HG03175 (cell line): ENCODE measurements at regions not wholly inside any gene's neighbourhood (a gene's known extent, or its start where the extent isn't known, plus 50 kb on each side); places are given as distances from the start of the nearest gene placed in this dataset.
"Not testable (repeated sequence)": the region's sequence is repeated elsewhere in the genome, so short reads cannot be mapped to it uniquely, and the experiment has no call there.

Source experiments
- ATAC-seq: cut with Tn5 transposase; IDR thresholded peaks from one replicate; pipeline ENCODE4 v1.9.1; 2021; ENCODE audit warnings: mild to moderate bottlenecking, moderate library complexity; ENCODE audit not compliant: unreplicated experiment

DNA sequence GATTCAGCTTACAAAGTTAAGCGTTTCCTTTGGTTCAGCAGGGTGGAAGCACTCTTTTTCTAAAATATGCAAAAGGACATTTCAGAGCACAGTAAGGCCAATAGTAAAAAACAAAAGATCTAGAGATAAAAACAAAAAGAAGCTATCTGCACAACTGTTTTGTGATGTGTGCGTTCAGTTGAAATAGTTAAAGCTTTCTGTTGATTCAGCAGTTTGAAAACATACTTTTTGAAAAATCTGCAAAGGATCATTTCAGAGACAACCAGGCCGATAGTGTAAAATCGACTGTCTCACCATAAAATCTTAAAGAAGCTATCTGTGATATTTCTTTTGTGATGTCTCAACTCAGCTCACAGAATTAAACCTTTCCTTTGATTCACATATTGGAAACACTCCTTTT is 300.0 kb upstream of the ALG10B start:
- no peak for ATAC-seq

DNA sequence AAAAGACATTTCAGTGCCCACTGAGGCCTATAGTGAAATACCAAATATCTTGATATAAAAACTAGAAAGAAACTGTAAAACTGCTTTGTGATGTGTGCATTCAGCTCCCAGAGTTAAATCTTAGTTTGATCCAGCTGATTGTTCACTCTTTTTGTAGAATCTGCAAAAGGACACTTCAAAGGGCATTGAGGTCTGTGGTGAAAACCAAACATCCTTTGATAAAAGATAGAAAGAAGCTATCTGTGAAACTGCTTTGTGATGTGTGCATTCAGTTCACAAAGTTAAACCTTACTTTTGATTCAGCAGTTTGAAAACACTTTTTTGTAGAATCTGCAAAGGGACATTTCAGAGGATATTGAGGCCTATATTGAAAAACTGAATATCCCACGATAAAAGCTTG is 290.7 kb upstream of the ALG10B start:
- ATAC-seq, result no peak

GRCh38 chr12:38053113-38053512 is 263.5 kb upstream of the ALG10B start:
- ATAC-seq, result no peak

- no peak for ATAC-seq
These were observed 262.7 kb upstream of the ALG10B start for GRCh38 chr12:38053655-38054464.

GRCh38 chr12:38056701-38057689 is 259.6 kb upstream of the ALG10B start:
- no peak for ATAC-seq

GRCh38 chr12:38099686-38100085 is 216.9 kb upstream of the ALG10B start:
- no peak for ATAC-seq

DNA sequence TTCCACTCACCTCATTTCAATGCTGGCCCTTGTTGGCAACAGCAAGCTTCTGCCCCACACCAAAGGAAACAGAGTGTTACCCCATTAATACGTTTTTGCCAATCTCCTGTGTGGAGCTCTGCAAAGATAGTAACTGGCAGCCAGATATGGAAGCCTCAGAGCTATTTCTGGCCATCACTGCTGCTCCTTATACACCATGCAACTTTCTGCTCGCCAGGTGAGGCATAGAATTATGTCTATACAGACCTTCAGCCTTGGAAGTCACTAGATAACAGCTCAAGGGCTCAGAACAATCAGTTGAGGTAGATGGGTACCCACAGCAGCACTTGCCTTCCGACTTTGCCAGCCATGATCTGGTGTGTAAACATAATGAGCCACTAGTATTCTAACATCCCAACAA is 214.8 kb upstream of the ALG10B start:
- ATAC-seq, result no peak

DNA sequence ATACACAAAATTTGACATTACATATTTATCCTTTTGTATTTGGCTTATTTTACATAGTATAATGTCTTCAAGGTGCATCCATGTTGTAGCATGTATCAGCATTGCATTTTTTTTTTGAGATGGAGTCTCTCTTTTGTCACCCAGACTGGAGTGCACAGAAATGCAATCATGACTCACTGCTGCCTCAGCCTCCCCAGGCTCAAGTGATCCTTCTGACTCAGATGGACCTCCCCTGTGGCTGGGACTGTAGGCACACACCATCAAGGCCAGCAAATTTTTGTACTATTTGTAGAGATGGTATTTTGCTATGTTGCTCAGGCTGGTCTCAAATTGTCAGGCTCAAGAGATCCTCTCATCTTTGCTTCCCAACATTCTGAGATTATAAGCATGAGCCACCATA is 214.4 kb upstream of the ALG10B start:
- no peak for ATAC-seq

DNA sequence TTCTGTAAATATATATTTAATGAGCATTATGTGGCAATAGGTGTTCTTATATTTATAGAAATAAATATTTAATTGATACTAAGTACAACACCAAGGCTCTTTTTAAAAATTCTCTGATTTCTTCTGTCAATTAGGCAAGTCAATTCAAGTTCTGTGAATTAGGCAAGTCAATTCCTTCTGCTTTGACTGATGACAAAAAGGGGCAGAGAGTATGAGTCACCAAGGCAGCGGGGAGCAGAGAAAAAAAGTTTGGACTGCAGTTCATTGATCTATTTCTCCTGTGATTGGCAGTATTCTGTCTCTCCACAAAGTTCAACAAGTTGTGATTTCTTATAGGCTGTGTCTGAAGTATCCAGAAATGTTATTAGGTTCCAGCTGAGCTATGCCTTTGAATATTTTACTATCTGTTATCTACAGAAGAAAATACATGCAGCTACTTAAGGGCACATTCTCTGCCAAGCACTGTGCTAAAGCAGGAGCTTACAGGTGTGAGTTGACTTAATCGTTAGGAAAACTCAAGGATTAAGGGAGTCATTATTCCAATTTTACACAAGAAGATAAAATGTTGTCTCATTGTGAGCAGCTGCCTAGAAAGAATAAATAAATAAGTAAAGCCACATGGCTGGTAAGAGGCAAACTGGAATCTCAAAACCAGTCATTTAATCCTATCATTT is 206.4 kb upstream of the ALG10B start:
- ATAC-seq, result no peak

DNA sequence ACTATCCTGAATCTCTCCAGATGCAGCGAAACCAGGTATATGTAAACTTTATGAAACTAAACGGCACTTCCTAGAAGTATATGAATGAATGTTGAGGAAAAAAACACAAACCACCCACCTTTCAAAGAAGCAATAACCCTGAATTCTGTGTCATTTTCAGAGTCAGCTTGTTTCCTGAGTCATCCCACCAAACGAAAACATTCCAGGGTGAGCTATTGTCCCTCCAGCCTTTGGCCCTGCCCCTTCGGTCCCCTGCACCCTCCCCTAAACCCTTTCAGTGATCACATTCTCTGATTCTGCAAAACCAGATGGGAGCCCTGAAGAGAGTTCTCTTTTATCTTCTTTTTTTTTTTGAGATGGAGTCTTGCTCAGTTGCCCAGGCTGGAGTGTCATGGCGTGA is 202.6 kb upstream of the ALG10B start:
- no peak for ATAC-seq

DNA sequence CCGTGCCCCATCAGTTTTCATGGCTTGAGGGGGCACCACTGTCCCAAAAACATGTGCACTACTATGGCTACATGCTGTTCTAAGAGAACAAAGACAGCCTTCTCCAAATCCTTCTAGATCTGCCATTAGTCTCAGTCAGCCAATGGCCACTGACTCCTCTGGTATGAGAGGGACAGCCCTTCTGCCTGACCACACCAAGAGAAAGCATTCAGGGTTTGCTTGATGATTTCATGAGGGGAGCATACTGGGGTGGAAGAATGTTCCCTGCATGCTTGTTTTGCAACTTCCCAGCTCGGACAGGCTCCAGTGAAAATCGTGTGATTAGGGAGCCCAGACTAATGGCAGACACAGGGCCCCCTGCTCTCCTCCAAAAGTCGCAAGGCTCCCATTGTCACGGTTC is 199.6 kb upstream of the ALG10B start:
- no peak for ATAC-seq

DNA sequence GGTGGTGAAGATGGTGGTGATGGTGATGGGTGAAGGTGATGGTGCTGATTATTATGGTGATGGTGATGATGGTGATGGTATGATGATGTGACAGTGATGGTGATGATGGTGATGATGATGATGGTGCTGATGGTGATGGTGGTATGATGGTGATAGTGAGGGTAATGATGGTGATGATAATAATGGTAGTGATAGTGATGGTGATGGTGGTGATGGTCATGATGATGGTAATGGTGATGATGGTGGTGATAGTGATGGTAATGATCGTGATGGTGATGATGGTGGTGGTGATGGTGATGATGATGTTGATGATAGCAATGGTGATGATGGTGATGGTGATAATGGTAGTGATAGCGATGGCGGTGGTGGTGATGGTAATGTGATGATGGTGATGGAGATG is 197.9 kb upstream of the ALG10B start:
- no peak for ATAC-seq

GRCh38 chr12:38120438-38120837 is 196.1 kb upstream of the ALG10B start:
- no peak for ATAC-seq

GRCh38 chr12:38123028-38123427 is 193.5 kb upstream of the ALG10B start:
- ATAC-seq, result not testable (repeated sequence)

DNA sequence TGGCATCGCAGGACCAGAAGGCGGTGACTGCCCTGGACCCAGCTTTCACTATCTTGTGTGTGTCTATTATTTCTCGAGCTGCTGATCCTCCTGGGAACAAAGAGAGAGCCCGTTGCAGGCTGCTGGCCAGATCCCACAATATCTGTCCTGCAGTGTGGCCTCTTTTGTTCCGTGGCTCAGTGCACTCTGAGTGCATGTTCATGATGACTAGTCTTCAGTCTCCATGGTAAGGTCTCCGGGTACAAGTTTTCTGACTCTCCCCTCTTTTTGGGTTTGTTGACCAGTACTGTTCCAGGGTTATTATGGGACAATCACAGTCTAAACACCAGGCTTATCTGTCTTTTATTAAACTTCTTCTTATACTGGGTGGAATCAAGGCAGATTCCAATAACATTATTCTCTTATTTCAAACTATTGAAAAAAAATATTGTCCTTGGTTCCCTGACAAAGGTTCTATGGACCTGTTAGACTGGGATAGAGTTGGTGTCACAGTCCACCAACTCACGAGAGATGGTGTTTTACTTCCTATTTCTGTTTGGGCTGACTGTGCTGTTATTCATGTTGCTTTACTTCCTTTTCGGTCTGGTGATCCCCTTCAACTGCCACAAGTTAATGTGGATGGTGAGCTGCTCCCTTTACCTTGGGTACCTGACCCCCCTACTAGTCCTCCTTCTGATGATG is 192.9 kb upstream of the ALG10B start:
- ATAC-seq, result no peak

- no peak for ATAC-seq
These were observed 192.1 kb upstream of the ALG10B start for GRCh38 chr12:38124247-38125012.

- no peak for ATAC-seq
These were observed 184.4 kb upstream of the ALG10B start for GRCh38 chr12:38132139-38132538.

DNA sequence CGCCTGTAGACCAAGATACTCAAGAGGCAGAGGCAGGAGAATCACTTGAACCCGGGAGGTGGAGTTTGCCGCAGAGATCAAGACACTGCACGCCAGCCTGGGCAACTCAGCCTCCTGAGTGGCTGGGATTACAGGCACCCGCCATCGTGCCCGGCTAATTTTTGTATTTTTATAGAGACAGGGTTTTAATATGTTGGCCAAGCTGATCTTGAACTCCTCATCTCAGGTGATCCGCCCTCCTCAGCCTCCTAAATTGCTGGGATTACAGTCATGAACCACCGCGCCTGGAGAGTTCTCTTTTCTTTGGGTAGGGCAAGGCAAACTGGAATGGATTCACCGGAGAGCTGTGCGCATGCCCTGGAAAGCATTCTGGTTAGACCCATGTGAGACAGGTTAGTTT is 179.3 kb upstream of the ALG10B start:
- no peak for ATAC-seq

GRCh38 chr12:38137716-38138115 is 178.9 kb upstream of the ALG10B start:
- ATAC-seq, result no peak
